HAP-1 (cell line): ENCODE measurements at regions not wholly inside any gene's neighbourhood (a gene's known extent, or its start where the extent isn't known, plus 50 kb on each side); places are given as distances from the start of the nearest gene placed in this dataset.

Source experiments
- DNase-seq, 2 experiments: peaks; one replicate each; pipeline ENCODE4 v3.0.0-alpha.2; 2016 to 2020; ENCODE audit warnings: low spot score in 2 of 2
- H3K27me3 ChIP-seq: fragments of 250-450 bp; sonication (Bioruptor Pico); 2 replicates; pipeline ENCODE4 v1.5.1; 2020; ENCODE audit warnings: low read depth, mild to moderate bottlenecking, moderate library complexity
- H3K36me3 ChIP-seq: fragments of 250-450 bp; sonication (Bioruptor Pico); replicated peaks from 2 replicates; pipeline ENCODE4 v1.5.1; 2020; ENCODE audit warnings: mild to moderate bottlenecking
- H3K4me1 ChIP-seq: fragments of 250-450 bp; sonication (Bioruptor Pico); 2 replicates; pipeline ENCODE4 v1.5.1; 2020; ENCODE audit warnings: mild to moderate bottlenecking
- H3K4me3 ChIP-seq: fragments of 250-450 bp; sonication (Bioruptor Pico); 2 replicates; pipeline ENCODE4 v1.5.1; 2020; ENCODE audit warnings: mild to moderate bottlenecking, moderate library complexity
- H3K9me3 ChIP-seq: fragments of 250-450 bp; sonication (Bioruptor Pico); 2 replicates; pipeline ENCODE4 v1.5.1; 2020; ENCODE audit warnings: mild to moderate bottlenecking, moderate library complexity
- in situ Hi-C: fragments of 300-500 bp; cut with MboI; formaldehyde crosslinking; loops from 3 replicates; pipeline ENCODE4 v1.14.3; 2020; ENCODE audit warnings: low sequenced_read_pairs, inconsistent platforms, mixed read lengths

GRCh38 chr9:13588151-13589033 is 308.9 kb upstream of the MPDZ start:
- Histone ChIP-seq H3K4me1 (peaks cover 19% of the 10 kb centered on the region), H3K36me3 (no peaks in the 10 kb centered on the region), H3K27me3 (no peaks in the 10 kb centered on the region), H3K9me3 (no peaks in the 10 kb centered on the region), H3K4me3 (no peak overlapping the region)
- in situ Hi-C loops, result no loop called here
- no peak for DNase-seq

- in situ Hi-C loops, result no loop called here
- Histone ChIP-seq H3K27me3 (no peaks in the 10 kb centered on the region), H3K4me3 (no peak overlapping the region), H3K9me3 (no peaks in the 10 kb centered on the region), H3K4me1 (peaks cover 19% of the 10 kb centered on the region), H3K36me3 (no peaks in the 10 kb centered on the region)
- peak; percentile 66 to 74 for DNase-seq
These were observed 308.1 kb upstream of the MPDZ start for GRCh38 chr9:13587571-13587970.

GRCh38 chr9:13586587-13587374 is 307.3 kb upstream of the MPDZ start:
- in situ Hi-C loops, result no loop called here
- peaks cover 19% of the 10 kb centered on the region for H3K4me1 ChIP-seq
- DNase-seq, result peak; percentile 19 to 65
- H3K27me3 ChIP-seq, result no peaks in the 10 kb centered on the region
- H3K36me3 ChIP-seq, result no peaks in the 10 kb centered on the region
- H3K9me3 ChIP-seq, result no peaks in the 10 kb centered on the region
- H3K4me3 ChIP-seq, result no peak overlapping the region

DNA sequence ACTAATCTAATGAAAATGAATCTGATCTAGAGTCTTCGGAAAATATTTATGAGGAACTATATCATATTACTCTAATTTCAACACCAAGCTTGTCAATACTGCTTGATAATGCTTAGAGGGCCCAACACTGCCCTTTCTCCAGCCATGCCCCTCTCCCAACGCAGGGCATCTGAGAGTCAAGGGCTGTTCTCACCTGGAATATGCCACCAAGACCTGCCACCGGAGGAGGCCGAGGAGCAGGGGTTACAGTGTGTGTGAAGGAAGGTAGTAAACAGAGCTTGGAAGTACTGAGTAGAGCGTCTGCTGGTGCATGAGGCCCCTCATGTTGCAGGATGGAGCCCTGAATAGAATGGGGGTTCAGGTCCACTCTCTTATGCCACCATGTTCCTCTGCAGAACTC is 301.3 kb upstream of the MPDZ start:
- DNase-seq, result no peak
- Histone ChIP-seq H3K9me3 (no peaks in the 10 kb centered on the region), H3K36me3 (no peaks in the 10 kb centered on the region), H3K4me3 (no peak overlapping the region), H3K4me1 (peaks cover 8% of the 10 kb centered on the region), H3K27me3 (no peaks in the 10 kb centered on the region)
- in situ Hi-C loops, result no loop called here

DNA sequence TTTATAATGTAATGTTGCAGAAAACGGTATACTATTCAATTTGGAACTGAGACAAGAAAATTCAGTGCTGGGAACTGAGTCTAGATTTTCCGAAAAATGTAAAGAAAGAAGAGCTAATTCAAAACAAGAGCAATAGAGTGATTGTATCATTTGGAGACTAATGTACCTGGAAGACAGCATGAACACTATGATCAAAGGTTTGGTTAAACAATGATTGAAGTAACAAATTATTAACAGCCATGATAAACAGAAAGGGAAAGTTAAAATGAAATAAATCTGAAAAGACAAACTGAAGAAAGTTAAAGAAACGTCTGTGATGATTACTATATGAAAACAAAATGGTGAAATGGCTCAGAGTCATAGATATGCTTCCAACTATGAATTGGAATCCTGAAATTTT is 300.6 kb upstream of the MPDZ start:
- Histone ChIP-seq H3K4me3 (no peak overlapping the region), H3K4me1 (peaks cover 8% of the 10 kb centered on the region), H3K36me3 (no peaks in the 10 kb centered on the region), H3K9me3 (no peaks in the 10 kb centered on the region), H3K27me3 (no peaks in the 10 kb centered on the region)
- in situ Hi-C loops, result no loop called here
- DNase-seq, result no peak

- DNase-seq, result no peak
- H3K27me3 ChIP-seq, result no peaks in the 10 kb centered on the region
- no peak overlapping the region for H3K4me3 ChIP-seq
- no peaks in the 10 kb centered on the region for H3K9me3 ChIP-seq
- no peaks in the 10 kb centered on the region for H3K36me3 ChIP-seq
- peaks cover 8% of the 10 kb centered on the region for H3K4me1 ChIP-seq
- in situ Hi-C loops, result no loop called here
These were observed 296.6 kb upstream of the MPDZ start for GRCh38 chr9:13576101-13576500.

- in situ Hi-C loops, result no loop called here
- no peaks in the 10 kb centered on the region for H3K9me3 ChIP-seq
- no peaks in the 10 kb centered on the region for H3K27me3 ChIP-seq
- H3K36me3 ChIP-seq, result no peaks in the 10 kb centered on the region
- H3K4me3 ChIP-seq, result no peak overlapping the region
- H3K4me1 ChIP-seq, result peaks cover 8% of the 10 kb centered on the region
- DNase-seq, result no peak
These were observed 296.1 kb upstream of the MPDZ start for GRCh38 chr9:13575558-13575957.

DNA sequence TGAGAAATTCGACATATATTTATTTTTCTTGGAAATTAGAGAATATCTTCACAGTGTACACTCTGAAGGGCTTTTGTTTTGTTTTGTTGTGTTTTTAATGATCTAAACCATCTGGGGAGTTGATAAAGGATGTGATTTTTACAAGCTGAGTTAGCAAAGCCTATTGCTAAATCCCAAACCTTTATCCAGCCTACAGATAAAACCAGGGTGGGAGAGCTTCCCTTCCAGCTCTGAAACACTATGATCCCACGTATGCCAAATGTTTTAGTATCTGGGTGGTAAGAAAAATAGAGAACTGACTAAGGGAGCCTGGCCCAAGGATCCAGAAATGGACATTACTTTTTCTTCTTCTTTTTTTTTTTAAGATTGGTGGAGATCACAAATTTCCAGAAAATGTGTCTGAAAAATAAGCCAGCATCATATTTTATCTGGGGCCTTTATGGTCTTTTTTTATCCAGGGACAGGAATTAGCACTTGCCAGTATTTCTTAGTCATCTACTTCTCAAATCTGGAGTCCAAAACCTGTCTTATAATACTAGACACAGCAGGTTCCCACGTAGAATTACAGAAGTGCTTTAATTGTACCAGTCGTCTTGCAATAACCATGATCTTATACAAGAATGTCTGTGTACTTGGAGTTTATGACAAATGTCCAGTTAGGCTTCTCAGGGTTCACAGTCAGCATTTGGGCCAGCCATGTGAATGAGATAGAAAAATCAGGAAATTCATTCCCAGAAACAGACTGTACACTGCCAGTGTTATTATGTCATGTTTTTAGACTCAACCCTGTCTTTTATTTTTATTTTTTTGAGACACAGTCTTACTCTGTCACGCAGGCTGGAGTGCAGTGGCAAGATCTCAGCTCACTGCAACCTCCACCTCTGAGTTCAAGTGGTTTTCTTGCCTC is 290.8 kb upstream of the MPDZ start:
- Histone ChIP-seq H3K36me3 (no peaks in the 10 kb centered on the region), H3K27me3 (no peaks in the 10 kb centered on the region), H3K4me1 (no peaks in the 10 kb centered on the region), H3K9me3 (no peaks in the 10 kb centered on the region), H3K4me3 (no peak overlapping the region)
- DNase-seq, result no peak
- in situ Hi-C loops, result no loop called here

- in situ Hi-C loops, result no loop called here
- H3K36me3 ChIP-seq, result no peaks in the 10 kb centered on the region
These were observed 290.1 kb upstream of the MPDZ start for GRCh38 chr9:13569602-13570067.

GRCh38 chr9:13568841-13569601 is 289.5 kb upstream of the MPDZ start:
- H3K4me3 ChIP-seq, result no peak overlapping the region
- no peaks in the 10 kb centered on the region for H3K27me3 ChIP-seq
- no peaks in the 10 kb centered on the region for H3K36me3 ChIP-seq
- no peak for DNase-seq
- H3K9me3 ChIP-seq, result no peaks in the 10 kb centered on the region
- no peaks in the 10 kb centered on the region for H3K4me1 ChIP-seq
- in situ Hi-C loops, result no loop called here

More at GRCh38 chr9:13569602-13570067, 290.1 kb upstream of the MPDZ start:
- DNase-seq, result no peak
- H3K9me3 ChIP-seq, result no peaks in the 10 kb centered on the region
- no peaks in the 10 kb centered on the region for H3K4me1 ChIP-seq
- no peak overlapping the region for H3K4me3 ChIP-seq
- no peaks in the 10 kb centered on the region for H3K27me3 ChIP-seq

DNA sequence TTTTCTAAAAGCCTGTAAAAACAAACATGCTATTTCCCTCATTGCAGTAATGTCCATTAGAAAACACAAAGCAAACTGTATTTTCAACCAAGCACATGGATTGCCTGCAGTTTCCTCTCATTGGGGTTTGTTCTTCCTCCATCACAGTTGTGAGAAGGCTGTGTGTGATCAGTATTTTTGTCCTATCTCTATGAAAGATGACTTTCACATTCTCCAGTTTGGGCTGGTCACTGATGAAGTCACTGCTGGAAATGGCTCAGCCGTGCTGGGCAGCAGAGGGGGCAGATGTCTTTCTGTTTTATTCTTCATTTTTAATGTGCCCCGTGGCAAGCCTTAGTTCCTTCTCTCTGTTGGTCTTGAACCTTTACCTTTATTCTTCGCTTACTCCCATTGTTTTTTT is 288.9 kb upstream of the MPDZ start:
- in situ Hi-C loops, result no loop called here
- Histone ChIP-seq H3K4me3 (no peak overlapping the region), H3K9me3 (no peaks in the 10 kb centered on the region), H3K4me1 (no peaks in the 10 kb centered on the region), H3K36me3 (no peaks in the 10 kb centered on the region), H3K27me3 (no peaks in the 10 kb centered on the region)
- no peak for DNase-seq

GRCh38 chr9:13567833-13568232 is 288.3 kb upstream of the MPDZ start:
- H3K4me1 ChIP-seq, result no peaks in the 10 kb centered on the region
- in situ Hi-C loops, result no loop called here
- no peak for DNase-seq

DNA sequence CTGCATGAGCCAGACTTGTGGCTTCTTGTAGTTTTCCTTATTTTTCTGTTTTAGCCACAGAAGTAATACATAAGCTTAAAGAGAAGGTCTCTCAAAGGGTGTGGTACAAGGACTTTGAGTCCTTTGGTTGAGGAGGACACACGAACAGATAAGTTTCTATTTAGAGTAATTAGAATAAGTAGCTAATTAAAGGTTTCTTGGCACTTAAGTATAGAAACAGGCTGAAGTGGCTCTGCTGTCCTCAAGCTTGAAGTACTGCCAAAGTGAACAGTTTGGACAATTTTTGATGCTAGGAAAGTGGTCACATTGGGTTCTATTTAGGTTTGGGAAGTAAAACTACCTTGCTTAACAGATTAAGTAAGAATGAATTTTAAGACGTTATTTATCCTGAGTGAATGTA is 278.3 kb upstream of the MPDZ start:
- Histone ChIP-seq H3K4me3 (no peak overlapping the region), H3K36me3 (no peaks in the 10 kb centered on the region), H3K9me3 (no peaks in the 10 kb centered on the region), H3K4me1 (peaks cover 15% of the 10 kb centered on the region), H3K27me3 (no peaks in the 10 kb centered on the region)
- DNase-seq, result no peak
- in situ Hi-C loops, result no loop called here

More at GRCh38 chr9:13567833-13568232, 288.3 kb upstream of the MPDZ start:
- Histone ChIP-seq H3K27me3 (no peaks in the 10 kb centered on the region), H3K9me3 (no peaks in the 10 kb centered on the region), H3K36me3 (no peaks in the 10 kb centered on the region), H3K4me3 (no peak overlapping the region)
